Stimulated activated CD8-positive, alpha-beta memory T cell treated with anti-CD3 and anti-CD28 coated beads, Interleukin-7, amount 100 ng/mL, for 24 hours (primary cell): ENCODE measurements at regions not wholly inside any gene's neighbourhood (a gene's known extent, or its start where the extent isn't known, plus 50 kb on each side); places are given as distances from the start of the nearest gene placed in this dataset.
"Not testable (repeated sequence)": the region's sequence is repeated elsewhere in the genome, so short reads cannot be mapped to it uniquely, and the experiment has no call there.

ENCODE experiments used
- DNase-seq: peaks from one replicate; pipeline ENCODE4 v3.0.0-alpha.2; 2020; ENCODE audit warnings: low read depth

DNA sequence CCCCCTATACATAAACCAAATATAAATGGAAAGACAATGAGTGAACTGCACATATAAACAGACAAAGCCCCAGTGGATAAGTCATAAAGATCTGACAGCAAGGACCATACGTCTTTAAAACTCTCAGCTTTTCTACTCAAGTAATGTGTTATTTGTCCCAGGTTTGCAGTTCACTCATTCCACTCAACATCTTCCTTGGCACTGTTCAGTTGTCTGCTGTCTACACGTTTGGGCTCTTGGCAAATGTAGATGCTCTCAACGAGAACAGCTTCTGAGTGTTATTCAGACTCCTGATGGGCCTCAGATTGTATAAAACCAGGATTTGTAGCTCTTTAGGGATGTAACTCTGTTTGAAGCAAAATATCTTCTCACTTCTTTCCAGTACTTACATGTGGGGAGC is 198.2 kb upstream of the SEMA6A start:
- DNase-seq: no peak

- DNase-seq: no peak
These were observed 197.5 kb upstream of the SEMA6A start for GRCh38 chr5:116772152-116772501.

GRCh38 chr5:116771466-116772151 is 197.0 kb upstream of the SEMA6A start:
- no peak for DNase-seq

- not testable (repeated sequence) for DNase-seq
These were observed 195.3 kb upstream of the SEMA6A start for GRCh38 chr5:116769953-116770352.

GRCh38 chr5:116769470-116769869 is 194.8 kb upstream of the SEMA6A start:
- DNase-seq: no peak

GRCh38 chr5:116766470-116766947 is 191.9 kb upstream of the SEMA6A start:
- DNase-seq: no peak

GRCh38 chr5:116765441-116765840 is 190.8 kb upstream of the SEMA6A start:
- no peak for DNase-seq

- DNase-seq: no peak
These were observed 190.3 kb upstream of the SEMA6A start for GRCh38 chr5:116764941-116765340.

GRCh38 chr5:116763987-116764866 is 189.6 kb upstream of the SEMA6A start:
- DNase-seq: no peak

- DNase-seq: no peak
These were observed 185.4 kb upstream of the SEMA6A start for GRCh38 chr5:116759860-116760640.

DNA sequence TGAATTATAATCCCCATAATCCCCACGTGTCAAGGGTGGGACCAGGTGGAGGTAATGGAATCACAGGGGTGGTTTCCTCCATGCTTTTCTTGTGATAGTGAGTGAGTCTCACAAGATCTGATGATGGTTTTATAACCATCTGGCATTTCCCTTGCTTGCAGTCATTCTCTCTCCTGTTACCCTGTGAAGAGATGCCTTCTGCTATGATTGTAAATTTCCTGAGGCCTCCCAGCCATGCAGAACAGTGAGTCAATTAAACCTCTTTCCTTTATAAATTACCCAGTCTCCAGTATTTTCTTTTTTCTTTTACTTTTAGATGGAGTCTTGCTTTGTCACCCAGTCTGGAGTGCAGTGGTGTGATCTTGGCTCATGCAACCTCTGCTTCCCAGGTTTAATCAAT is 182.7 kb upstream of the SEMA6A start:
- no peak for DNase-seq

DNA sequence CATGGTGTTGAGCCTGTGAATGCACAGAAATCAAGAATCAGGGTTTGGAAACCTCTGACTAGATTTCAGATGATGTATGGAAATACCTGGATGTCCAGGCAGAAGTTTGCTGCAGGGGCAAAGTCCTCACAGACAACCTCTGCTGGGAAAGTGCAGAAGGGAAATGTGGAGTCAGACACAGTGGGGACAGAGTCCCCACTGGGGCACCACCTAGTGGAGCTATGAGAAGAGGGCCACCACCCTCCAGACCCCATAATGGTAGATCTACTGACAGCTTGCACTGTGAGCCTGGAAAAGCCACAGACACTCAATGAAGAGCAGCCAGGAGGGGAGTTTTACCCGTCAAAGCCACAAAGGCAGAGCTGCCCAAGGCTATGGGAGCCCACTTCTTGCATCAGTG is 181.9 kb upstream of the SEMA6A start:
- DNase-seq: no peak

GRCh38 chr5:116754556-116754955 is 179.9 kb upstream of the SEMA6A start:
- no peak for DNase-seq

DNA sequence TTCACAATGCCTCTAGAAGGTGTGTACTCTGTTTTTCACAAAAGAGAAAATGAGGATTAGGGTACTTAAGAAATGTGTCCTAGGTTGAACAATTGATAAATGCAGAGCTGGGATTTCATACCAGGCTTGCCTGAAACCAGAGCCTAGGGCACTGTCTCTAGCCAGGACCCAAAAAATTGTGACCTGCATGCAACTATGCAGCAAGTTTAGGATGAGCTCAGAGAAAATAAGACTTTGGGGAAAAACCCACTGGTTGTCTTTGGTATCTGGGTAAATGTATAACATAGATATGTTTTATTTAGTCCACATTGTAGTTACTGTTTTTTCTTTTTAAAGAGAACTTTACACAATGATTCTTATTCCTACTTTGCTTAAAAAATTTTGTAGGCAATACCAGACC is 177.1 kb upstream of the SEMA6A start:
- DNase-seq: no peak

GRCh38 chr5:116750631-116751580 is 176.3 kb upstream of the SEMA6A start:
- DNase-seq: no peak

DNA sequence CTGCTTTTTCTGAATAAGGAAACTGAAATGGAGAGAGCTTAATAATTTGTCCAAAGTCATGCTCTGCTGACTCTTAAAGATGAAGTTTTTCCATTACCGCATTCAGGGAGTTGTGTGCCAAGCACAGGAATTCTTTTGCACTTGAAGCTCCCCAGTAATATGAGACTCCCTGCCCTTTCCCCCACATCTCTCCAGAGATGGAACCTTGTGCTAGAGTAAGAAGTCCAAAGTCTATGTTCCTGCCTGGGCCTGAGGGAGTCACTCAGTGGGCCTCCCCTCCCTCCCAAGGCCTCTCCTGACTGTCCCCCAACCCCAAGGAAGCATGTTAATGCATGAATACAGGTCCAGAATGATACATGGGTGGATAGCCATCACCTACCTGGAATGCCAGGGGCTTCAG is 173.3 kb upstream of the SEMA6A start:
- DNase-seq: no peak

- no peak for DNase-seq
These were observed 172.0 kb upstream of the SEMA6A start for GRCh38 chr5:116746668-116747067.

DNA sequence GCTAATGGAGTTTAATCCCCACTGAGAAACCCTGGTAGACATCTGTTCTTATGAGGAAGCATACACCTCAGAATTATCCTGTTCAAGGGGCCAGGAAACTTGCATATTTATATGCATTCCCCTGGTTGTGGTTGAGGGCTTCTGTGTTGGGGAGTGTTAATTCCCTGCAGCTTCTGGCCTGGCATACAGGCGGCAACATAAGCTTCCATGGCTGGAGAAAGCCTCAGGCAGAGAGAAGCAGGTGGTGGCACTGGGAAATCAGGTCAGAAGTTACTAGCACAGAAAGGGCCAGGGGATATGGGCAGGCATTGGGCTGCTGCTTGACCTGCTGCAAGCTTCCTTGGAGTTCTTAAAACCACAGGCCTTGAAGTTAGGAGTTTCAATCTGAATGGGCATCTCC is 166.1 kb upstream of the SEMA6A start:
- DNase-seq: no peak

- no peak for DNase-seq
These were observed 164.9 kb upstream of the SEMA6A start for GRCh38 chr5:116739571-116739970.

- DNase-seq: no peak
These were observed 164.1 kb upstream of the SEMA6A start for GRCh38 chr5:116738615-116739261.

- DNase-seq: no peak
These were observed 163.6 kb upstream of the SEMA6A start for GRCh38 chr5:116738239-116738614.
